HL-60 (cell line): ENCODE measurements at regions not wholly inside any gene's neighbourhood (a gene's known extent, or its start where the extent isn't known, plus 50 kb on each side); places are given as distances from the start of the nearest gene placed in this dataset.

ENCODE experiments used
- DNase-seq, 2 experiments: peaks; one replicate each; pipeline ENCODE4 v3.0.0-alpha.2; 2010 to 2020; ENCODE audit warnings: low read depth in 1 of 2, low spot score in 1 of 2
- H3K27ac ChIP-seq: fragments of 250-450 bp; sonication (Bioruptor Pico); replicated peaks from 2 replicates; pipeline ENCODE4 v1.5.1; 2020; ENCODE audit warnings: mild to moderate bottlenecking, moderate library complexity
- H3K27me3 ChIP-seq: fragments of 250-450 bp; sonication (Bioruptor Pico); 2 replicates; pipeline ENCODE4 v1.5.1; 2021; ENCODE audit warnings: mild to moderate bottlenecking, moderate library complexity; ENCODE audit not compliant: insufficient read depth, poor library complexity, severe bottlenecking
- H3K4me3 ChIP-seq: replicated peaks from 2 replicates; pipeline ENCODE4 v1.5.1; 2011; ENCODE audit warnings: mild to moderate bottlenecking, control low read depth, low read length; ENCODE audit not compliant: insufficient read depth
- CTCF ChIP-seq: IDR thresholded peaks from one replicate; pipeline ENCODE4 v1.5.1; 2011; ENCODE audit warnings: low read length, control low read depth, inconsistent platforms; ENCODE audit not compliant: insufficient read depth
- GABPA ChIP-seq: IDR thresholded peaks from 2 replicates; pipeline ENCODE4 v1.6.1; 2012; ENCODE audit warnings: low read depth
- POLR2AphosphoS5 ChIP-seq: IDR thresholded peaks from 2 replicates; pipeline ENCODE4 v1.6.1; 2012; ENCODE audit warnings: low read depth
- REST ChIP-seq: IDR thresholded peaks from 2 replicates; pipeline ENCODE4 v1.6.1; 2012; ENCODE audit warnings: low read depth; ENCODE audit not compliant: insufficient replicate concordance
- SPI1 ChIP-seq: IDR thresholded peaks from 2 replicates; pipeline ENCODE4 v1.6.1; 2012; ENCODE audit warnings: low read depth, mild to moderate bottlenecking, borderline replicate concordance

GRCh38 chr1:222014001-222014400, 272.1 kb upstream of the DUSP10 start:
- Histone ChIP-seq H3K4me3 (no peak overlapping the region), H3K27ac (no peak overlapping the region), H3K27me3 (no peaks in the 10 kb centered on the region)
- DNase-seq = no peak
- TF ChIP-seq REST = no peak
- TF ChIP-seq SPI1 = no peak
- no peak for TF ChIP-seq GABPA
- no peak for TF ChIP-seq POLR2AphosphoS5
- TF ChIP-seq CTCF = no peak

DNA sequence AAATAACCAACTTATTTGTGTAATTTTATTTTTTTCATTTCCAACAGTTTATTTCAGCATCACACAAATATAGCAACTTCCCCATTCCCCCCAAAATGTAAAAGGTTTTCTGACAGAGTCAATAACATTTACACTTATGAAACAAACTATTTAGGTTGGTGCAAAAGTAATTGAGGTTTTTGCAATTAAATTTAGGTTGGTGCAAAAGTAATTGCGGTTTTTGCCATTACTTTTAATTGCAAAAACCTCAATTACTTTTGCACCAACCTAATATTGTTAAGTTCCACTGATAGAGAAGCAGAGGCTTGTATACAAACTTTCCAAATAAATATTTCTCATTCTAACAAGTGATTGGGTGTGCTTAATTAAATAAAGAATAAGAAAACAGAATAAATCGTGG, 270.9 kb upstream of the DUSP10 start:
- no peak overlapping the region for H3K27ac ChIP-seq
- no peaks in the 10 kb centered on the region for H3K27me3 ChIP-seq
- no peak overlapping the region for H3K4me3 ChIP-seq
- TF ChIP-seq REST = no peak
- no peak for TF ChIP-seq SPI1
- TF ChIP-seq GABPA = no peak
- no peak for TF ChIP-seq POLR2AphosphoS5
- TF ChIP-seq CTCF = no peak
- no peak for DNase-seq

GRCh38 chr1:222010306-222010705, 268.4 kb upstream of the DUSP10 start:
- DNase-seq = no peak
- no peak for TF ChIP-seq REST
- no peak for TF ChIP-seq CTCF
- Histone ChIP-seq H3K27ac (no peak overlapping the region), H3K4me3 (no peak overlapping the region), H3K27me3 (no peaks in the 10 kb centered on the region)
